IPS DF 4.7 (cell line): ENCODE measurements at regions not wholly inside any gene's neighbourhood (a gene's known extent, or its start where the extent isn't known, plus 50 kb on each side); places are given as distances from the start of the nearest gene placed in this dataset.

Source experiments
- DNase-seq: peaks from one replicate; pipeline ENCODE4 v3.0.0-alpha.2; 2013; ENCODE audit warnings: low spot score; ENCODE audit errors: extremely low read depth

GRCh38 chr3:124234852-124235252 is 242.9 kb upstream of the ROPN1 start:
- DNase-seq, result no peak

GRCh38 chr3:124235446-124235845 is 243.5 kb upstream of the ROPN1 start:
- no peak for DNase-seq

- DNase-seq, result no peak
Measured at GRCh38 chr3:124243177-124243859, 251.4 kb upstream of the ROPN1 start.

GRCh38 chr3:124246376-124246775 is 254.5 kb upstream of the ROPN1 start:
- no peak for DNase-seq

GRCh38 chr3:124246949-124247348 is 255.0 kb upstream of the ROPN1 start:
- no peak for DNase-seq

- no peak for DNase-seq
Measured at GRCh38 chr3:124248471-124249028, 256.6 kb upstream of the ROPN1 start.

- DNase-seq, result no peak
Measured at GRCh38 chr3:124249038-124249437, 257.1 kb upstream of the ROPN1 start.

GRCh38 chr3:124250053-124250452 is 258.1 kb upstream of the ROPN1 start:
- DNase-seq, result no peak

GRCh38 chr3:124256156-124256555 is 264.2 kb upstream of the ROPN1 start:
- DNase-seq, result no peak

- DNase-seq, result no peak
Measured at GRCh38 chr3:124256599-124256998, 264.7 kb upstream of the ROPN1 start.

GRCh38 chr3:124257336-124257864 is 265.5 kb upstream of the ROPN1 start:
- no peak for DNase-seq

GRCh38 chr3:124258057-124258500 is 266.2 kb upstream of the ROPN1 start:
- no peak for DNase-seq

- DNase-seq, result no peak
Measured at GRCh38 chr3:124260206-124260915, 268.4 kb upstream of the ROPN1 start.

GRCh38 chr3:124261306-124261705 is 269.4 kb upstream of the ROPN1 start:
- DNase-seq, result no peak

- DNase-seq, result no peak
Measured at GRCh38 chr3:124263168-124263567, 271.2 kb upstream of the ROPN1 start.

- no peak for DNase-seq
Measured at GRCh38 chr3:124264346-124264745, 272.4 kb upstream of the ROPN1 start.

GRCh38 chr3:124266487-124266886 is 274.6 kb upstream of the ROPN1 start:
- no peak for DNase-seq

GRCh38 chr3:124267406-124267805 is 275.5 kb upstream of the ROPN1 start:
- no peak for DNase-seq

GRCh38 chr3:124268355-124268754 is 276.4 kb upstream of the ROPN1 start:
- DNase-seq, result no peak

GRCh38 chr3:124269619-124270018 is 277.7 kb upstream of the ROPN1 start:
- DNase-seq, result no peak

GRCh38 chr3:124272605-124273151 is 280.8 kb upstream of the ROPN1 start:
- no peak for DNase-seq

GRCh38 chr3:124273651-124274050 is 281.7 kb upstream of the ROPN1 start:
- no peak for DNase-seq
